ENCODE measurements at regions not wholly inside any gene's neighbourhood (a gene's known extent, or its start where the extent isn't known, plus 50 kb on each side); places are given as distances from the start of the nearest gene placed in this dataset.

GRCh38 chr12:67534046-67534445, 114.5 kb upstream of the DYRK2 start:
- no peak for TF ChIP-seq CTCF (conservative IDR thresholded peaks at IDR 0.05; ENCODE audit: low read depth)
- no peak overlapping the region for H3K27ac ChIP-seq
- ChIA-PET POLR2A (ENCODE audit: low non-redundant PET) (no interaction called here), CTCF (no interaction called here)
- DNase-seq (ENCODE audit: low spot score) = no peak

GRCh38 chr12:67534681-67535080, 113.9 kb upstream of the DYRK2 start:
- POLR2A ChIA-PET (ENCODE audit: low non-redundant PET) = no interaction called here
- no peak for TF ChIP-seq CTCF (conservative IDR thresholded peaks at IDR 0.05; ENCODE audit: low read depth)
- peak; percentile 77 for DNase-seq (ENCODE audit: low spot score)
- CTCF ChIA-PET = no interaction called here
- H3K27ac ChIP-seq = peak overlapping the region; percentile 87

- CTCF ChIA-PET = interaction anchor here (0.6 kb wide), 1 partner anchor 17 kb away, joined by 3 read pairs; no protein-coding TSS in a partner anchor
- DNase-seq (ENCODE audit: low spot score) = no peak
- H3K27ac ChIP-seq = peak overlapping the region; percentile 87
- POLR2A ChIA-PET (ENCODE audit: low non-redundant PET) = no interaction called here
- TF ChIP-seq CTCF (conservative IDR thresholded peaks at IDR 0.05; ENCODE audit: low read depth) = no peak
These were observed 113.4 kb upstream of the DYRK2 start for GRCh38 chr12:67535176-67535575.

- no peak for TF ChIP-seq CTCF (conservative IDR thresholded peaks at IDR 0.05; ENCODE audit: low read depth)
- CTCF ChIA-PET = interaction anchor here (0.6 kb wide), 1 partner anchor 17 kb away, joined by 3 read pairs; no protein-coding TSS in a partner anchor
- no peak for DNase-seq (ENCODE audit: low spot score)
- no peak overlapping the region for H3K27ac ChIP-seq
- POLR2A ChIA-PET (ENCODE audit: low non-redundant PET) = no interaction called here
These were observed 112.6 kb upstream of the DYRK2 start for GRCh38 chr12:67535971-67536370.

GRCh38 chr12:67539329-67539728, 109.2 kb upstream of the DYRK2 start:
- H3K27ac ChIP-seq = no peak overlapping the region
- DNase-seq (ENCODE audit: low spot score) = no peak
- ChIA-PET CTCF (no interaction called here), POLR2A (ENCODE audit: low non-redundant PET) (no interaction called here)
- no peak for TF ChIP-seq CTCF (conservative IDR thresholded peaks at IDR 0.05; ENCODE audit: low read depth)

- CTCF ChIA-PET = no interaction called here
- POLR2A ChIA-PET (ENCODE audit: low non-redundant PET) = no interaction called here
These were observed 108.6 kb upstream of the DYRK2 start for GRCh38 chr12:67539946-67540345.

More at GRCh38 chr12:67539946-67540345, 108.6 kb upstream of the DYRK2 start:
- TF ChIP-seq CTCF (conservative IDR thresholded peaks at IDR 0.05; ENCODE audit: low read depth) = no peak
- no peak overlapping the region; the same call in 1 of the 2 replicates for H3K27ac ChIP-seq
- no peak for DNase-seq (ENCODE audit: low spot score)

Data from RWPE1 (cell line).